Spleen (tissue), 11 donors: ENCODE measurements at regions not wholly inside any gene's neighbourhood (a gene's known extent, or its start where the extent isn't known, plus 50 kb on each side); places are given as distances from the start of the nearest gene placed in this dataset.
A peak's percentile ranks its signal among the peaks of the same experiment; 100 is the strongest.

Experiments used
- DNase-seq: peaks from one replicate; pipeline ENCODE4 v3.0.0-alpha.2; 2020
- H3K27ac ChIP-seq, 8 donors: fragments of 200-600 bp; sonication (generic) in 7 of 8; 1 replicate in 4 of 8; 2 replicates in 4 of 8; pipeline versions ENCODE4 v1.5.0 to v1.8.0; 2016 to 2021; ENCODE audit warnings: inconsistent platforms in 4 of 8, mild to moderate bottlenecking in 4 of 8, moderate library complexity in 1 of 8
- H3K27me3 ChIP-seq, 7 donors: fragments of 200-600 bp; sonication (generic) in 6 of 7; replicated peaks in 1 of 7; 1 replicate in 4 of 7; 2 replicates in 3 of 7; pipeline versions ENCODE4 v1.5.0 to v1.8.0; 2016 to 2021; ENCODE audit warnings: inconsistent platforms in 3 of 7, mild to moderate bottlenecking in 1 of 7
- H3K36me3 ChIP-seq, 6 donors: fragments of 200-600 bp; sonication (generic) in 5 of 6; 1 replicate in 4 of 6; 2 replicates in 2 of 6; pipeline versions ENCODE4 v1.5.0 to v1.8.0; 2016 to 2021; ENCODE audit warnings: inconsistent platforms in 2 of 6
- H3K4me1 ChIP-seq, 6 donors: fragments of 200-600 bp; sonication (generic) in 5 of 6; 1 replicate in 3 of 6; 2 replicates in 3 of 6; pipeline versions ENCODE4 v1.5.0 to v1.8.0; 2016 to 2021; ENCODE audit warnings: inconsistent platforms in 3 of 6
- H3K4me3 ChIP-seq, 8 donors: fragments of 200-600 bp; sonication (generic) in 7 of 8; 1 replicate in 4 of 8; 2 replicates in 4 of 8; pipeline versions ENCODE4 v1.5.0 to v1.8.0; 2016 to 2021; ENCODE audit warnings: inconsistent platforms in 4 of 8, mild to moderate bottlenecking in 4 of 8, moderate library complexity in 2 of 8
- H3K9me3 ChIP-seq, 8 donors: fragments of 200-600 bp; sonication (generic) in 7 of 8; 1 replicate in 4 of 8; 2 replicates in 4 of 8; pipeline versions ENCODE4 v1.5.0 to v1.8.0; 2016 to 2021; ENCODE audit warnings: inconsistent platforms in 4 of 8
- POLR2A ChIP-seq, 3 donors: fragments of 450-650 bp; IDR thresholded peaks; one replicate each; pipeline ENCODE4 v1.5.1; 2017; ENCODE audit warnings: antibody characterized with exemption in 3 of 3, mild to moderate bottlenecking in 1 of 3
- POLR2AphosphoS5 ChIP-seq, 3 donors: sonication (generic); formaldehyde crosslinking; IDR thresholded peaks; one replicate each; pipeline ENCODE4 v1.5.1; 2017; ENCODE audit warnings: antibody characterized with exemption in 3 of 3
- WGBS, 5 donors: extraction: QIAGEN DNeasy Blood & Tissue Kit in 3 of 5; methylation state at CpG; one replicate each; pipeline versions ENCODE4 v1.1.5 to v1.1.7; 2013 to 2018; 5-methylcytosine and 5-hydroxymethylcytosine counted together
- intact Hi-C: fragments of 100-400 bp; cut with DNase I; formaldehyde crosslinking; loops from one replicate; pipeline ENCODE4 v1.15.0; 2023; ENCODE audit warnings: low total_unique reads
- TF ChIP-seq, protein P1 (sequence below), 11 experiments: fragments of 200-600 bp in 7 of 11; fragments of 450-650 bp in 4 of 11; sonication (generic) in 4 of 11; IDR thresholded peaks in 8 of 11; conservative IDR thresholded peaks in 3 of 11; 1 replicate in 7 of 11; 2 replicates in 4 of 11; pipeline versions ENCODE4 v1.4.0 to v1.8.0; 2016 to 2021; ENCODE audit warnings: antibody characterized with exemption in 11 of 11, inconsistent platforms in 4 of 11, mild to moderate bottlenecking in 1 of 11
- donor health status: healthy with polysubstance abuse.
- donor health status: DM: no; HTN: no; CAD: no; lungs with moderate emphysema.
- donor health status: DM: no; HTN: no; CAD: no.
- donor health status: Bipolar disorder and iron deficiency.
- donor health status: healthy.
- donor health status: DM: no; HTN: no; CAD: no.
- donor health status: DM: yes; HTN: yes; CAD: no.

- 34 to 44% (median 38%) methylated on average over 13 of the region's 13 CpGs for WGBS, 5 donors
- Histone ChIP-seq H3K9me3 (no peaks in the 10 kb centered on the region), H3K27ac (no peak overlapping the region), H3K36me3 (no peaks in the 10 kb centered on the region), H3K27me3 (peaks cover 0 to 7% (median 0%) of the 10 kb centered on the region in 7 donors), H3K4me1 (no peaks in the 10 kb centered on the region), H3K4me3 (no peak overlapping the region)
- DNase-seq = peak; percentile 91
- intact Hi-C loops = no loop called here
- TF ChIP-seq POLR2AphosphoS5 (IDR thresholded peaks at IDR 0.05) (no peak), POLR2A (IDR thresholded peaks at IDR 0.05) (no peak)
- TF ChIP-seq, protein P1, sequence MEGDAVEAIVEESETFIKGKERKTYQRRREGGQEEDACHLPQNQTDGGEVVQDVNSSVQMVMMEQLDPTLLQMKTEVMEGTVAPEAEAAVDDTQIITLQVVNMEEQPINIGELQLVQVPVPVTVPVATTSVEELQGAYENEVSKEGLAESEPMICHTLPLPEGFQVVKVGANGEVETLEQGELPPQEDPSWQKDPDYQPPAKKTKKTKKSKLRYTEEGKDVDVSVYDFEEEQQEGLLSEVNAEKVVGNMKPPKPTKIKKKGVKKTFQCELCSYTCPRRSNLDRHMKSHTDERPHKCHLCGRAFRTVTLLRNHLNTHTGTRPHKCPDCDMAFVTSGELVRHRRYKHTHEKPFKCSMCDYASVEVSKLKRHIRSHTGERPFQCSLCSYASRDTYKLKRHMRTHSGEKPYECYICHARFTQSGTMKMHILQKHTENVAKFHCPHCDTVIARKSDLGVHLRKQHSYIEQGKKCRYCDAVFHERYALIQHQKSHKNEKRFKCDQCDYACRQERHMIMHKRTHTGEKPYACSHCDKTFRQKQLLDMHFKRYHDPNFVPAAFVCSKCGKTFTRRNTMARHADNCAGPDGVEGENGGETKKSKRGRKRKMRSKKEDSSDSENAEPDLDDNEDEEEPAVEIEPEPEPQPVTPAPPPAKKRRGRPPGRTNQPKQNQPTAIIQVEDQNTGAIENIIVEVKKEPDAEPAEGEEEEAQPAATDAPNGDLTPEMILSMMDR (IDR thresholded peaks at IDR 0.05 in 8 of 11, conservative IDR thresholded peaks at IDR 0.05 in 3 of 11) = peak in 9 of 11 experiments; percentile 38 to 86 (median 68)
These were observed 1030.4 kb downstream of the TMEM121 start for GRCh38 chr14:106556665-106557289.

DNA sequence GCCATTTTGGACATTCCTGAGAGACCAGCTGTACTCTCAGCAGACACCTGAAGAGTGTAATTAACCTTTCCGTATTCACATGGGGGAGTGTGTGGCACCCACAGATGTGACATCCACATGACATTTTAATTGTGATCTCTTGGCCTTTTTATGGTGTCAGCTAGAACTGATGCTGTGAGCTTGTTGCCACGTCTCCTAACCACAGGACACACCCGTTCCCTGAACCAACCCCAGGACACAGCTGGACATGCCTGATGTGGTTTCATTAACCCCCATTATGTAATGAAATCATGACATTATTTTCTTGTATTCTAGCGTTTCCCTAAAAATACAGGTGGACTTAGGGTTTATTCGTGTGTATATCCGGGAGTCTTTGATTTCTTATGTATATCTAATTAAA lies 1036.1 kb downstream of the TMEM121 start:
- Histone ChIP-seq H3K36me3 (no peaks in the 10 kb centered on the region), H3K4me3 (no peak overlapping the region), H3K4me1 (no peaks in the 10 kb centered on the region), H3K9me3 (no peaks in the 10 kb centered on the region), H3K27ac (no peak overlapping the region), H3K27me3 (peaks cover 0 to 20% (median 0%) of the 10 kb centered on the region in 7 donors)
- intact Hi-C loops = no loop called here
- WGBS, 5 donors = 19 to 42% (median 28%) methylated on average over 6 of the region's 6 CpGs
- TF ChIP-seq POLR2AphosphoS5 (IDR thresholded peaks at IDR 0.05) = no peak
- no peak for TF ChIP-seq POLR2A (IDR thresholded peaks at IDR 0.05)
- TF ChIP-seq, protein P1 (IDR thresholded peaks at IDR 0.05 in 8 of 11, conservative IDR thresholded peaks at IDR 0.05 in 3 of 11) = no peak
- no peak for DNase-seq

GRCh38 chr14:106564058-106564643 lies 1037.8 kb downstream of the TMEM121 start:
- H3K9me3 ChIP-seq = no peaks in the 10 kb centered on the region
- TF ChIP-seq POLR2AphosphoS5 (IDR thresholded peaks at IDR 0.05) = no peak
- TF ChIP-seq, protein P1 (IDR thresholded peaks at IDR 0.05 in 8 of 11, conservative IDR thresholded peaks at IDR 0.05 in 3 of 11) = peak; percentile 9 to 74 (median 50)
- intact Hi-C loops = no loop called here
- peak; percentile 84 for DNase-seq
- no peak overlapping the region for H3K27ac ChIP-seq
- no peak overlapping the region for H3K4me3 ChIP-seq
- H3K36me3 ChIP-seq = no peaks in the 10 kb centered on the region
- whole genome bisulfite sequencing, 5 donors = 45 to 58% (median 51%) methylated on average over 14 of the region's 14 CpGs
- H3K27me3 ChIP-seq = peaks cover 0 to 14% (median 0%) of the 10 kb centered on the region in 7 donors
- H3K4me1 ChIP-seq = no peaks in the 10 kb centered on the region

DNA sequence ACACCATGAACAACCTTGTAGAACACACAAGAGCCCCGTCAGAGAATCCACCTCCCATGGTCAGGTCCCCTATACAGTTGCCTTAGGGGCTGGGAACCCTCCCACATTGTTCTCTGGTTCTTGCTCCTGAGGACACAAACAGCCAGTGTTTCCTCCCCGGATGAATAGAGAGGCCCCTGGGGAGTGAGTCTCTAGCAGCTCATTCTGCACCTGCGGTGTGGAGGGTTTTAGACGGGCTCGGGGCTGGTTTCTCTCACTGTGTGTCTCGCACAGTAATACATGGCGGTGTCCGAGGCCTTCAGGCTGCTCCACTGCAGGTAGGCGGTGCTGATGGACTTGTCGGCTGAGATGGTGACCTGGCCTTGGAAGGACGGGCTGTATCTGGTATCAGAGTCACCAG lies 1052.1 kb downstream of the TMEM121 start:
- Histone ChIP-seq H3K4me3 (peak overlapping the region in 2 of 8 donors; percentile 7 to 43), H3K4me1 (no peaks in the 10 kb centered on the region), H3K9me3 (no peaks in the 10 kb centered on the region), H3K27ac (peak overlapping the region in 3 of 8 donors; percentile 20 to 61 (median 45)), H3K36me3 (no peaks in the 10 kb centered on the region), H3K27me3 (peaks cover 0 to 38% (median 0%) of the 10 kb centered on the region in 7 donors)
- TF ChIP-seq POLR2A (IDR thresholded peaks at IDR 0.05) = no peak
- TF ChIP-seq, protein P1 (IDR thresholded peaks at IDR 0.05 in 8 of 11, conservative IDR thresholded peaks at IDR 0.05 in 3 of 11) = no peak
- TF ChIP-seq POLR2AphosphoS5 (IDR thresholded peaks at IDR 0.05) = no peak
- peak; percentile 72 for DNase-seq
- intact Hi-C loops = no loop called here
- WGBS, 5 donors = 60 to 76% (median 63%) methylated on average over 11 of the region's 11 CpGs
